SK-N-SH (cell line): ENCODE measurements at regions not wholly inside any gene's neighbourhood (a gene's known extent, or its start where the extent isn't known, plus 50 kb on each side); places are given as distances from the start of the nearest gene placed in this dataset.

Source experiments
- JUND ChIP-seq: IDR thresholded peaks from 2 replicates; pipeline ENCODE4 v1.4.0; 2012
- POLR2AphosphoS5 ChIP-seq: IDR thresholded peaks from 2 replicates; pipeline ENCODE4 v1.6.1; 2012; ENCODE audit warnings: low read depth, low read length
- RCOR1 ChIP-seq: fragments of 150-350 bp; IDR thresholded peaks from 2 replicates; pipeline ENCODE4 v1.6.1; 2017; ENCODE audit warnings: antibody characterized with exemption, low read length
- SMC3 ChIP-seq: IDR thresholded peaks from 2 replicates; pipeline ENCODE4 v1.6.1; 2012; ENCODE audit warnings: low read depth, low read length, improper control_type of control experiment

DNA sequence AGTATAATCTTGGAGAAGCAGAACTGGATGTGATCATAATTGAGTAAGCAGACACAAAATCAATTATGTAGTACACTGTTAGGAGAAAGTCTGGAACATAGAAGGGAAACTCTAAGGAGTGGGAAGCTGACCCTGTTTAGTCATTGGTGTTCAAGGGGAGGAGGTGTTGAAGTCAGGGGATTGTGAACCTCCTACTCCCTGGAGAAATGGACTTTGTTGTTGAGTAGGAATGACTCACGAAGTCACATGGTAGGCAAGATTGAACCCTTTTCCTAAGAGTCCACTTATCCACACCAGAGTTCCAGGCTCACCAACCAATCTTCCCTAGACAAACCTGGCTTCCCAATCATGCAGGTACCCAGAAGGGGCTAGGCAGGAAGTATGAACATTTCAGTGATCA, 81.0 kb upstream of the BCL11A start:
- TF ChIP-seq RCOR1 (no peak), SMC3 (no peak), POLR2AphosphoS5 (no peak), JUND (no peak)
